Ascending aorta (tissue), 2 donors: ENCODE measurements at regions not wholly inside any gene's neighbourhood (a gene's known extent, or its start where the extent isn't known, plus 50 kb on each side); places are given as distances from the start of the nearest gene placed in this dataset.

Experiments
- DNase-seq, 2 donors: peaks; one replicate each; pipeline ENCODE4 v3.0.0-alpha.2; 2019; ENCODE audit warnings: low spot score in 2 of 2
- H3K27ac ChIP-seq, 2 donors: fragments of 200-600 bp; sonication (generic); one replicate each; pipeline ENCODE4 v1.5.1; 2016 to 2017; ENCODE audit warnings: mild to moderate bottlenecking in 1 of 2
- H3K27me3 ChIP-seq: fragments of 200-600 bp; sonication (generic); one replicate; pipeline ENCODE4 v1.5.1; 2017
- H3K36me3 ChIP-seq, 2 donors: fragments of 200-600 bp; sonication (generic); one replicate each; pipeline ENCODE4 v1.5.1; 2016
- H3K4me1 ChIP-seq, 2 donors: fragments of 200-600 bp; sonication (generic); one replicate each; pipeline ENCODE4 v1.5.1; 2016 to 2017; ENCODE audit warnings: mild to moderate bottlenecking in 1 of 2
- H3K4me3 ChIP-seq, 2 donors: fragments of 200-600 bp; sonication (generic); one replicate each; pipeline ENCODE4 v1.5.1; 2016 to 2017; ENCODE audit warnings: mild to moderate bottlenecking in 1 of 2
- H3K9me3 ChIP-seq, 2 donors: fragments of 200-600 bp; sonication (generic); one replicate each; pipeline ENCODE4 v1.5.1; 2016
- intact Hi-C: fragments of 100-400 bp; cut with DNase I; formaldehyde crosslinking; loops from one replicate; pipeline ENCODE4 v1.15.1; 2023
- TF ChIP-seq, protein P1 (sequence below), 3 experiments: fragments of 200-600 bp in 2 of 3; fragments of 450-650 bp in 1 of 3; sonication (generic) in 2 of 3; IDR thresholded peaks; one replicate each; pipeline ENCODE4 v1.5.1; 2016 to 2019; ENCODE audit warnings: antibody characterized with exemption in 3 of 3, mild to moderate bottlenecking in 1 of 3, moderate library complexity in 1 of 3

DNA sequence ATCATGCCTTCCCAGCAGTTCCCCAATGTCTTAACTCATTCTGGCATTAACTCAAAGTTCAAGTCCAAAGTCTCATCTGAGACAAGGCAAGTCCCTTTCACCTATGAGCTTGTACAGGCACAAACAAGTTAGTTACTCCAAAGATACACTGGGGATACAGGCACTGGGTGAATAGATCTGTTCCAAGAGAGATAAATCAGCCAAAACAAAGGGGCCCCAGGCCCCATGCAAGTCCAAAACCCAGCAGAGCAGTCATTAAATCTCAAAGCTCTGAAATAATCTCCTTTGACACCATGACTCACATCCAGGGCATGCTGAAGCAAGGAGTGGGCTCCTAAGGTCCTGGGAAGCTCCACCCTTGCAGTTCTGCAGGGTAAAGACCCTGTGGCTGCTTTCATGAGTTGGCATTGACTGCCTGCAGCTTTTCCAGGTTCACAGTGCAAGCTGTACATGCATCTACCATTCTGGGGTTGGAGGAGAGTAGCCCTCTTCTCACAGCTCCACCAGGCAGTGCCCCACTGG, 332.2 kb upstream of the KIF2B start:
- DNase-seq = no peak
- TF ChIP-seq, protein P1, sequence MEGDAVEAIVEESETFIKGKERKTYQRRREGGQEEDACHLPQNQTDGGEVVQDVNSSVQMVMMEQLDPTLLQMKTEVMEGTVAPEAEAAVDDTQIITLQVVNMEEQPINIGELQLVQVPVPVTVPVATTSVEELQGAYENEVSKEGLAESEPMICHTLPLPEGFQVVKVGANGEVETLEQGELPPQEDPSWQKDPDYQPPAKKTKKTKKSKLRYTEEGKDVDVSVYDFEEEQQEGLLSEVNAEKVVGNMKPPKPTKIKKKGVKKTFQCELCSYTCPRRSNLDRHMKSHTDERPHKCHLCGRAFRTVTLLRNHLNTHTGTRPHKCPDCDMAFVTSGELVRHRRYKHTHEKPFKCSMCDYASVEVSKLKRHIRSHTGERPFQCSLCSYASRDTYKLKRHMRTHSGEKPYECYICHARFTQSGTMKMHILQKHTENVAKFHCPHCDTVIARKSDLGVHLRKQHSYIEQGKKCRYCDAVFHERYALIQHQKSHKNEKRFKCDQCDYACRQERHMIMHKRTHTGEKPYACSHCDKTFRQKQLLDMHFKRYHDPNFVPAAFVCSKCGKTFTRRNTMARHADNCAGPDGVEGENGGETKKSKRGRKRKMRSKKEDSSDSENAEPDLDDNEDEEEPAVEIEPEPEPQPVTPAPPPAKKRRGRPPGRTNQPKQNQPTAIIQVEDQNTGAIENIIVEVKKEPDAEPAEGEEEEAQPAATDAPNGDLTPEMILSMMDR (IDR thresholded peaks at IDR 0.05) = no peak
- no peaks in the 10 kb centered on the region for H3K9me3 ChIP-seq

GRCh38 chr17:53483704-53484103, 339.0 kb upstream of the KIF2B start:
- DNase-seq = no peak
- intact Hi-C loops = no loop called here
- no peak overlapping the region for H3K4me3 ChIP-seq
- H3K9me3 ChIP-seq = no peaks in the 10 kb centered on the region
- TF ChIP-seq, protein P1 (IDR thresholded peaks at IDR 0.05) = no peak
- no peak overlapping the region for H3K27ac ChIP-seq
- no peaks in the 10 kb centered on the region for H3K27me3 ChIP-seq
- H3K36me3 ChIP-seq = no peaks in the 10 kb centered on the region
- no peaks in the 10 kb centered on the region for H3K4me1 ChIP-seq

More for the DNA sequence above, 332.2 kb upstream of the KIF2B start:
- H3K36me3 ChIP-seq = no peaks in the 10 kb centered on the region
- H3K4me3 ChIP-seq = no peak overlapping the region
- H3K4me1 ChIP-seq = no peaks in the 10 kb centered on the region
- no peak overlapping the region for H3K27ac ChIP-seq
- no peaks in the 10 kb centered on the region for H3K27me3 ChIP-seq
- intact Hi-C loops = no loop called here

GRCh38 chr17:53475002-53475401, 347.7 kb upstream of the KIF2B start:
- H3K27ac ChIP-seq = no peak overlapping the region
- no peak overlapping the region for H3K4me3 ChIP-seq
- no peaks in the 10 kb centered on the region for H3K9me3 ChIP-seq
- DNase-seq = no peak
- H3K27me3 ChIP-seq = no peaks in the 10 kb centered on the region
- H3K36me3 ChIP-seq = no peaks in the 10 kb centered on the region
- intact Hi-C loops = no loop called here
- TF ChIP-seq, protein P1 (IDR thresholded peaks at IDR 0.05) = no peak
- H3K4me1 ChIP-seq = no peaks in the 10 kb centered on the region

- no peak for DNase-seq
- no peaks in the 10 kb centered on the region for H3K4me1 ChIP-seq
- no peaks in the 10 kb centered on the region for H3K9me3 ChIP-seq
- no peaks in the 10 kb centered on the region for H3K27me3 ChIP-seq
- TF ChIP-seq, protein P1 (IDR thresholded peaks at IDR 0.05) = no peak
- H3K4me3 ChIP-seq = no peak overlapping the region
- intact Hi-C loops = no loop called here
- no peaks in the 10 kb centered on the region for H3K36me3 ChIP-seq
- H3K27ac ChIP-seq = no peak overlapping the region
Measured at GRCh38 chr17:53472586-53472985, 350.1 kb upstream of the KIF2B start.

- Histone ChIP-seq H3K27ac (no peak overlapping the region), H3K36me3 (no peaks in the 10 kb centered on the region), H3K4me1 (no peaks in the 10 kb centered on the region), H3K9me3 (no peaks in the 10 kb centered on the region), H3K27me3 (no peaks in the 10 kb centered on the region), H3K4me3 (no peak overlapping the region)
- DNase-seq = no peak
- intact Hi-C loops = no loop called here
- TF ChIP-seq, protein P1 (IDR thresholded peaks at IDR 0.05) = no peak
Measured at GRCh38 chr17:53471514-53471913, 351.2 kb upstream of the KIF2B start.

- intact Hi-C loops = no loop called here
- no peak for DNase-seq
- TF ChIP-seq, protein P1 (IDR thresholded peaks at IDR 0.05) = no peak
Measured at GRCh38 chr17:53470626-53471025, 352.1 kb upstream of the KIF2B start.

More at GRCh38 chr17:53470626-53471025, 352.1 kb upstream of the KIF2B start:
- H3K27ac ChIP-seq = no peak overlapping the region
- H3K36me3 ChIP-seq = no peaks in the 10 kb centered on the region
- no peak overlapping the region for H3K4me3 ChIP-seq
- H3K4me1 ChIP-seq = no peaks in the 10 kb centered on the region
- no peaks in the 10 kb centered on the region for H3K9me3 ChIP-seq
- no peaks in the 10 kb centered on the region for H3K27me3 ChIP-seq
